Lower leg skin (tissue), 3 donors: ENCODE measurements at regions not wholly inside any gene's neighbourhood (a gene's known extent, or its start where the extent isn't known, plus 50 kb on each side); places are given as distances from the start of the nearest gene placed in this dataset.

Source experiments
- CTCF ChIP-seq, 3 donors: fragments of 450-650 bp; IDR thresholded peaks; one replicate each; pipeline ENCODE4 v1.5.1; 2016; ENCODE audit warnings: antibody characterized with exemption in 3 of 3, mild to moderate bottlenecking in 3 of 3, moderate library complexity in 2 of 3
- POLR2A ChIP-seq, 2 donors: fragments of 450-650 bp; IDR thresholded peaks; one replicate each; pipeline ENCODE4 v1.6.1; 2016 to 2017; ENCODE audit warnings: antibody characterized with exemption in 2 of 2, mild to moderate bottlenecking in 1 of 2, moderate library complexity in 1 of 2

GRCh38 chr2:144889348-144889747 is 369.4 kb upstream of the ZEB2 start:
- TF ChIP-seq CTCF (IDR thresholded peaks at IDR 0.05) (no peak), POLR2A (IDR thresholded peaks at IDR 0.05) (no peak)
